GM10266 (cell line): ENCODE measurements at regions not wholly inside any gene's neighbourhood (a gene's known extent, or its start where the extent isn't known, plus 50 kb on each side); places are given as distances from the start of the nearest gene placed in this dataset.
"Not testable (repeated sequence)": the region's sequence is repeated elsewhere in the genome, so short reads cannot be mapped to it uniquely, and the experiment has no call there.

ENCODE experiments used
- DNase-seq: peaks from one replicate; pipeline ENCODE4 v3.0.0; 2012; ENCODE audit errors: extremely low spot score
- CTCF ChIP-seq: IDR thresholded peaks from 2 replicates; pipeline ENCODE4 v1.5.1; 2012; ENCODE audit warnings: mild to moderate bottlenecking, low read depth; ENCODE audit not compliant: control insufficient read depth, insufficient read depth; ENCODE audit errors: missing control alignments

GRCh38 chr14:66003082-66003730 lies 483.0 kb upstream of the CCDC196 start:
- no peak for TF ChIP-seq CTCF
- no peak for DNase-seq

- no peak for DNase-seq
- no peak for TF ChIP-seq CTCF
These were observed 480.2 kb upstream of the CCDC196 start for GRCh38 chr14:66005900-66006434.

GRCh38 chr14:66008631-66009030 lies 477.5 kb upstream of the CCDC196 start:
- no peak for DNase-seq
- TF ChIP-seq CTCF, result no peak

- DNase-seq, result no peak
- TF ChIP-seq CTCF, result no peak
These were observed 477.1 kb upstream of the CCDC196 start for GRCh38 chr14:66009089-66009488.

- DNase-seq, result no peak
- TF ChIP-seq CTCF, result no peak
These were observed 475.5 kb upstream of the CCDC196 start for GRCh38 chr14:66010695-66011094.

GRCh38 chr14:66011855-66012254 lies 474.3 kb upstream of the CCDC196 start:
- DNase-seq, result no peak
- TF ChIP-seq CTCF, result no peak

GRCh38 chr14:66013607-66014006 lies 472.6 kb upstream of the CCDC196 start:
- not testable (repeated sequence) for DNase-seq
